Fibroblast of lung (primary cell): ENCODE measurements at regions not wholly inside any gene's neighbourhood (a gene's known extent, or its start where the extent isn't known, plus 50 kb on each side); places are given as distances from the start of the nearest gene placed in this dataset.

Source experiments
- DNase-seq, 2 donors: peaks; one replicate each; pipeline versions ENCODE4 v3.0.0 to v3.0.0-alpha.2; 2010; ENCODE audit warnings: low read depth in 2 of 2
- H2AFZ ChIP-seq: 2 replicates; pipeline ENCODE4 v1.5.1; 2012; ENCODE audit warnings: low read length, control low read depth, inconsistent platforms
- H3K27ac ChIP-seq: 2 replicates; pipeline ENCODE4 v1.5.1; 2011; ENCODE audit warnings: low read length, control low read depth; ENCODE audit not compliant: insufficient read depth
- H3K27me3 ChIP-seq: 2 replicates; pipeline ENCODE4 v1.5.1; 2011; ENCODE audit warnings: mild to moderate bottlenecking, low read length; ENCODE audit not compliant: control insufficient read depth, insufficient read depth
- H3K36me3 ChIP-seq: 2 replicates; pipeline ENCODE4 v1.5.1; 2011; ENCODE audit warnings: low read length; ENCODE audit not compliant: control insufficient read depth, insufficient read depth
- H3K4me1 ChIP-seq: 2 replicates; pipeline ENCODE4 v1.5.1; 2011; ENCODE audit warnings: low read length; ENCODE audit not compliant: control insufficient read depth, insufficient read depth; ENCODE audit errors: extremely low read depth
- H3K4me2 ChIP-seq: 2 replicates; pipeline ENCODE4 v1.5.1; 2011; ENCODE audit warnings: low read length, control low read depth; ENCODE audit not compliant: insufficient read depth; ENCODE audit errors: extremely low read depth
- H3K4me3 ChIP-seq, 4 experiments: fragments of 200-600 bp in 1 of 4; sonication (generic) in 1 of 4; replicated peaks in 1 of 4; 2 replicates each; pipeline ENCODE4 v1.5.1; 2011 to 2016; ENCODE audit warnings: low read length in 4 of 4, low read depth in 3 of 4, mild to moderate bottlenecking in 3 of 4, control low read depth in 2 of 4, inconsistent platforms in 1 of 4, mixed read lengths in 1 of 4; ENCODE audit not compliant: insufficient read depth in 1 of 4; ENCODE audit errors: control extremely low read depth in 1 of 4
- H3K79me2 ChIP-seq: 2 replicates; pipeline ENCODE4 v1.5.1; 2012; ENCODE audit warnings: mild to moderate bottlenecking, low read length, inconsistent platforms; ENCODE audit not compliant: control insufficient read depth, insufficient read depth
- H3K9ac ChIP-seq: 2 replicates; pipeline ENCODE4 v1.5.1; 2011; ENCODE audit warnings: mild to moderate bottlenecking, low read length, control low read depth; ENCODE audit not compliant: insufficient read depth
- H3K9me3 ChIP-seq: 2 replicates; pipeline ENCODE4 v1.5.1; 2012; ENCODE audit warnings: low read depth, low read length; ENCODE audit not compliant: control insufficient read depth, insufficient read depth
- H4K20me1 ChIP-seq: 2 replicates; pipeline ENCODE4 v1.5.1; 2011; ENCODE audit warnings: low read length; ENCODE audit not compliant: control insufficient read depth, insufficient read depth; ENCODE audit errors: extremely low read depth
- CTCF ChIP-seq, 2 donors: IDR thresholded peaks in 1 of 2; conservative IDR thresholded peaks in 1 of 2; 1 replicate in 1 of 2; 2 replicates in 1 of 2; pipeline ENCODE4 v1.5.1; 2011 to 2012; ENCODE audit warnings: low read length in 2 of 2, control low read depth in 1 of 2, inconsistent platforms in 1 of 2, low read depth in 1 of 2, mild to moderate bottlenecking in 1 of 2
- EZH2 ChIP-seq: IDR thresholded peaks from 2 replicates; pipeline ENCODE4 v1.5.1; 2012; ENCODE audit warnings: low read length, control low read depth, mild to moderate bottlenecking; ENCODE audit errors: missing control alignments

DNA sequence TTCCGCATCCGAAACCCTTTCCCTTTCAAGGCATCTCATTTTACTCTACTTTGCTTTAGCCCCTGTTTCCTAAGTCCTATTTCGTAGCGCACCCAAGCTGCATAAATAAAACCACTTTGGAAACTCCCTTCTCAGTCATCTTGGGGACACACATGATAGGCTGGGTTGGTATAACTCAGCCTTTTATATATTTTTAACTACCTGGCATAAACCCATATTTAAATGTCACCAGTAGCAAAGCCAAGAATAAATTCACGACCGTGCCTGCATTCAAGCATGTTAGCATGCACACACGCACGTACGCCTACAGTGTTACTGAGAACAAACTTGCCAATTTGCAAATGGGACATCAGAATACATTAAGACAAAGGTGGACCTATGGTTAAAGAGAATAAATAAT is 564.7 kb upstream of the PIK3C3 start:
- Histone ChIP-seq H3K9me3 (no peaks in the 10 kb centered on the region), H3K4me1 (no peaks in the 10 kb centered on the region), H3K36me3 (no peaks in the 10 kb centered on the region), H3K9ac (no peak overlapping the region), H4K20me1 (no peaks in the 10 kb centered on the region), H3K4me2 (no peak overlapping the region), H3K27me3 (no peaks in the 10 kb centered on the region), H3K27ac (no peak overlapping the region), H3K79me2 (no peaks in the 10 kb centered on the region), H3K4me3 (no peak overlapping the region), H2AFZ (no peak overlapping the region)
- no peak for DNase-seq
- no peak for TF ChIP-seq EZH2
- TF ChIP-seq CTCF (conservative IDR thresholded peaks at IDR 0.05 in 1 of 2, IDR thresholded peaks at IDR 0.05 in 1 of 2; ENCODE audit: low read depth in 1 of 2, low read length in 2 of 2), result no peak

DNA sequence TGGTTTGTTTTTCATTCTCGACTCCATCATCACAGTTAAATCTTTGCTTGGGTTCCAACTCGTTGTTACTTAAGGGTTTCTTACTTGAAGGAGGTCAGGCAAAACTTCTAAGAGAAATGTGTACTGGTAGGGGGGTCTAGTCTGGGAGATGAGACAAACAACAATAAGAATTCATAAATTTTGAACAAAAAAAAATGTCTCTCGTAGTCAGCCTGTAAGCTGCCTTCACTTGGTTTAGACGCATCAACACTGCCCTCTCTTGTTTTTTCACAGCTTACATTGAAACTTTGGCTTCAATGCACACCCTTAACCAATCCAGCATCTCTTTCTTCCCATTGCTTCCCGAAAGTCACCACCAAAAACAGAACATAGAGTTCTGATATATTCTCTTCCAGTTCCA is 576.4 kb upstream of the PIK3C3 start:
- Histone ChIP-seq H3K36me3 (no peaks in the 10 kb centered on the region), H3K9me3 (no peaks in the 10 kb centered on the region), H3K79me2 (no peaks in the 10 kb centered on the region), H3K4me3 (peak overlapping the region in 1 of 4 experiments; percentile 30), H4K20me1 (no peaks in the 10 kb centered on the region), H2AFZ (no peak overlapping the region), H3K4me2 (no peak overlapping the region), H3K4me1 (no peaks in the 10 kb centered on the region), H3K9ac (no peak overlapping the region), H3K27me3 (no peaks in the 10 kb centered on the region), H3K27ac (no peak overlapping the region)
- TF ChIP-seq EZH2 (no peak), CTCF (conservative IDR thresholded peaks at IDR 0.05 in 1 of 2, IDR thresholded peaks at IDR 0.05 in 1 of 2; ENCODE audit: low read depth in 1 of 2, low read length in 2 of 2) (peak in 1 of 2 donors; percentile 56)
- peak; percentile 56 to 87 for DNase-seq

- no peaks in the 10 kb centered on the region for H3K27me3 ChIP-seq
- no peaks in the 10 kb centered on the region for H3K79me2 ChIP-seq
- H3K36me3 ChIP-seq, result no peaks in the 10 kb centered on the region
- no peaks in the 10 kb centered on the region for H4K20me1 ChIP-seq
- H3K27ac ChIP-seq, result no peak overlapping the region
- no peak for DNase-seq
- H3K9ac ChIP-seq, result no peak overlapping the region
- TF ChIP-seq CTCF (conservative IDR thresholded peaks at IDR 0.05 in 1 of 2, IDR thresholded peaks at IDR 0.05 in 1 of 2; ENCODE audit: low read depth in 1 of 2, low read length in 2 of 2) (no peak), EZH2 (no peak)
- H2AFZ ChIP-seq, result no peak overlapping the region
- no peaks in the 10 kb centered on the region for H3K9me3 ChIP-seq
- H3K4me3 ChIP-seq, result no peak overlapping the region
- H3K4me1 ChIP-seq, result no peaks in the 10 kb centered on the region
- H3K4me2 ChIP-seq, result no peak overlapping the region
Measured at GRCh38 chr18:41373612-41374011, 581.4 kb upstream of the PIK3C3 start.
